ENCODE measurements at regions not wholly inside any gene's neighbourhood (a gene's known extent, or its start where the extent isn't known, plus 50 kb on each side); places are given as distances from the start of the nearest gene placed in this dataset.

- no peak for TF ChIP-seq CTCF (IDR thresholded peaks at IDR 0.05)
- no peak for TF ChIP-seq POLR2A (IDR thresholded peaks at IDR 0.05)
Observed at GRCh38 chr1:176285996-176286395, 78.9 kb upstream of the COP1 start.
